GM12892 (cell line): ENCODE measurements at regions not wholly inside any gene's neighbourhood (a gene's known extent, or its start where the extent isn't known, plus 50 kb on each side); places are given as distances from the start of the nearest gene placed in this dataset.

Experiments used
- DNase-seq: peaks from one replicate; pipeline ENCODE4 v3.0.0; 2011; ENCODE audit not compliant: insufficient read length
- FAIRE-seq: peaks from 2 replicates; lab custom pipeline; 2011; peaks lifted over from hg19 to GRCh38; lab: Jason Lieb, UNC
- POLR2A ChIP-seq: IDR thresholded peaks from 2 replicates; pipeline ENCODE4 v1.6.1; 2011; ENCODE audit warnings: low read depth, low read length, control low read depth
- POLR2AphosphoS5 ChIP-seq: IDR thresholded peaks from 2 replicates; pipeline ENCODE4 v1.6.1; 2011; ENCODE audit warnings: low read depth, low read length, control low read depth
- TAF1 ChIP-seq: IDR thresholded peaks from 2 replicates; pipeline ENCODE4 v1.6.1; 2011; ENCODE audit warnings: low read depth, mild to moderate bottlenecking, control low read depth, low read length, borderline replicate concordance

DNA sequence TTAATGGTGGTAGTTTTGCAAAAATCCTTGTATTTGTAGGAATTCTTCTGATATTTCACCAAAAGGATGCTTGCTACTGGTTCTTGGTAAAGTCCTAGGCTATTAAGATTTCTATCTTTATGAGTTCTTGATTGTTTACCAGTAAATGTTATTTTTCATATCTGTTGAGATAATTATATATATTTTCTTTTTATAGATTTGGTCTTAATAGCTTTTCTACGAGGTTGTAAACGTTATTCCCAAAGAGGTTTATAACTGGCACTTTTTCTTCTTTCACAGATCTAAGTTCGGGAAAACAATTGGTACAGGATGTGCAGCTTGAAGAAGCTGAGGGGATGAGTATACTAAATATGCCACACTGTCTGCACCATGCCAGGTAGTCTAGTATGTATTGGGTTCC, 55.1 kb upstream of the HBS1L start:
- no peak for FAIRE-seq
- DNase-seq: no peak
- TF ChIP-seq POLR2A (no peak), TAF1 (no peak), POLR2AphosphoS5 (no peak)

DNA sequence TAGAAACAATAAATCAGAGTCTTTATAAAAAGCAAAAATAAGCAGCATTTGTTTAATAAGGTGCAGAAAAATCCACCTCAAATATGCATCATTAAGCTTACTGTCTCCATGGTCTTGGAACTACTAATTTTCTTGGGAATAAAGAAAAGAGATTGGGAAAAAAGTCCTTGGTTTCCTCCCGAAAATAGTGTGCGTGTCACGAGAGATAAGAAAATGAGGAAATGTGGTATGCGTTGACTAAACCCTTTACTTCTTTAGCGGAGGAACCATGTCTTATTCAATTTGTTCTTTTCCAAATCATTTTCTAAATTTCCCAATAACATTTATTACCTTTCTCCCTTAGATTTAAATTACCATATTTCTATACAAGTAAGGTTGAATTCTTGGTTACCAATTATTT, 54.1 kb upstream of the HBS1L start:
- FAIRE-seq (no peak), DNase-seq (no peak)
- no peak for TF ChIP-seq POLR2AphosphoS5
- TF ChIP-seq TAF1: no peak
- no peak for TF ChIP-seq POLR2A

GRCh38 chr6:135106611-135107010, 52.0 kb upstream of the HBS1L start:
- DNase-seq: no peak
- no peak for TF ChIP-seq POLR2AphosphoS5
- no peak for TF ChIP-seq POLR2A
- no peak for TF ChIP-seq TAF1
- no peak for FAIRE-seq

DNA sequence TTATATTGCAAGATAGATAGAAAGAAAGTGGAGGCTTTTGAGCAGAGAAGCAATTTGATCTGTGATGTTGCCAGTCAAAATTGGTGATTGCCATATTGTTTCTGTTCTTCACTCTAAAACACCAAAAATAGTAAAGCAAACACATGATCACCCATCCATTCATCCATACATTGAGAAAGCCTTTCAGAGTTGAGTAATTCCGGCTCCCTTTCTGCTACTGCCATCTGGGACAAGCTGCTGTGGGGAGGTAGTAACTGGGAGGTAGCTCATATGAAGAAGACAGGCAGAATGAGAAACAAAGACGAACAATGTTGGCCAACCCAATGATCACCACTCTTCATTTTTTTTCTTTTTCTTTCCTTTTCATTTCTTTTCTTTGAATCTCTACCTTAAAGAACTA, 51.1 kb upstream of the HBS1L start:
- TF ChIP-seq POLR2A: no peak
- TF ChIP-seq POLR2AphosphoS5: no peak
- FAIRE-seq (peak; percentile 42), DNase-seq (no peak)

DNA sequence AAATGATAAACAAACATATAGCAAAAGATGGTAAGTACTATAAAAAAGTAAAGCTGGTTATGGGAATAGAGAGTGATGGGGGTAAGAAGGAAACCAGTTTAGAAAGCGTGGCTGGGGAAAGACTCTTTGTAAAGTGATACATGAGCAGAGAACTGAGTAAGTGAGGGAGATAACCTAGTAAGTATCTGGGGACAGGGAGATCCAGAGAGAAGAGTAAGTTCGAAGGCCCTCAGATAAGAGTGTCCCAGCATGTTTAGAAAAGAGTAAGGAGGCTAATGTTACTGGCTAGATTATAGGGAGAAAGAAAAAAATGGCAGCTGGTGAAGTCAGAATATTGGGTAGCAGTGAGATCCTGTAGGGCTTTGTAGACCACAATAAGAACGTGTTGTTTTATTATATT, 50.7 kb upstream of the HBS1L start:
- DNase-seq (no peak), FAIRE-seq (no peak)
- TF ChIP-seq TAF1 (no peak), POLR2AphosphoS5 (no peak), POLR2A (no peak)
